ENCODE measurements at regions not wholly inside any gene's neighbourhood (a gene's known extent, or its start where the extent isn't known, plus 50 kb on each side); places are given as distances from the start of the nearest gene placed in this dataset.

DNA sequence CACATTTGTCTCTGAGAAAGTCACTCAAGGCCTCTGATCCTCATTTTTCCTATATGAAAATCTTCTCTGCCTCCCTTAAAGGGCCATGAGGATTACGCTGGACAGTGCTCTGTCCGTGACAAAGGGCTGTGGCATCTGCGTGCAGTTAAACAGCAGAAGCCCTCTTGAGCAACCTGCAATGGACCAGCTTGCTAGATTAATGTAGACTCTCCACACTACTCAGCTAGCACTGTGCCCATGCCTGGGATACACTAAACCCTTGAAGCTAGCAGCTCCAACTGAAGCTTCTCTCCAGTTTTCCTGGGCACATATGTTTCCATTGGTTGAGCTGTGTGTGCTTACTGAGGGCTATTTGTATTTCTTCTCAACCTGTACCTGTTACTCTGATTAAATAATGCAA is 303.8 kb downstream of the RPLP1 start:
- no peak for TF ChIP-seq CTCF (IDR thresholded peaks at IDR 0.05)
- no peak for TF ChIP-seq POLR2AphosphoS5 (IDR thresholded peaks at IDR 0.05)
- TF ChIP-seq EP300 (IDR thresholded peaks at IDR 0.05) = no peak

All from gastroesophageal sphincter (tissue), 3 donors.